ENCODE measurements at regions not wholly inside any gene's neighbourhood (a gene's known extent, or its start where the extent isn't known, plus 50 kb on each side); places are given as distances from the start of the nearest gene placed in this dataset.

DNA sequence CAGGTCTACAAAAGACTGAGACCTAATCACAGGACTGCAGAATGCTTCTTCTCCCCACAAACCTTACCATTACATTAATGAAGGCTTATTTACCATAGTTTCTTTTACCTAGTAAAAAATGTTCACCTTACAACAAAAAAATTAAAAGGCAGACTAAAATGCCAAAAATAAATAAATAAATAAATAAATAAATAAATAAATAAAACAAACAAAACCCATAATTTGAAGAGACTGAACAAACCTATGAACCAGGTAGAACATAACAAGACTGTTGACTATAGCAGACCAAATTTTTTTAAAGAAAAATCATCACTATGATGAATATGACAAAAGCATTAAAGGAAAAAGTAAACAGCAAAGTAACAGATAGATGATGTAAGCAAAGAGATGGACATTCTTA, 946.3 kb downstream of the EPHA7 start:
- TF ChIP-seq, protein P1, sequence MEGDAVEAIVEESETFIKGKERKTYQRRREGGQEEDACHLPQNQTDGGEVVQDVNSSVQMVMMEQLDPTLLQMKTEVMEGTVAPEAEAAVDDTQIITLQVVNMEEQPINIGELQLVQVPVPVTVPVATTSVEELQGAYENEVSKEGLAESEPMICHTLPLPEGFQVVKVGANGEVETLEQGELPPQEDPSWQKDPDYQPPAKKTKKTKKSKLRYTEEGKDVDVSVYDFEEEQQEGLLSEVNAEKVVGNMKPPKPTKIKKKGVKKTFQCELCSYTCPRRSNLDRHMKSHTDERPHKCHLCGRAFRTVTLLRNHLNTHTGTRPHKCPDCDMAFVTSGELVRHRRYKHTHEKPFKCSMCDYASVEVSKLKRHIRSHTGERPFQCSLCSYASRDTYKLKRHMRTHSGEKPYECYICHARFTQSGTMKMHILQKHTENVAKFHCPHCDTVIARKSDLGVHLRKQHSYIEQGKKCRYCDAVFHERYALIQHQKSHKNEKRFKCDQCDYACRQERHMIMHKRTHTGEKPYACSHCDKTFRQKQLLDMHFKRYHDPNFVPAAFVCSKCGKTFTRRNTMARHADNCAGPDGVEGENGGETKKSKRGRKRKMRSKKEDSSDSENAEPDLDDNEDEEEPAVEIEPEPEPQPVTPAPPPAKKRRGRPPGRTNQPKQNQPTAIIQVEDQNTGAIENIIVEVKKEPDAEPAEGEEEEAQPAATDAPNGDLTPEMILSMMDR (IDR thresholded peaks at IDR 0.05; ENCODE audit: poor library complexity, severe bottlenecking): no peak
- no peak for TF ChIP-seq EZH2 (IDR thresholded peaks at IDR 0.05; ENCODE audit: borderline replicate concordance, insufficient read depth, low read length, poor library complexity, severe bottlenecking)
- TF ChIP-seq, protein P2, sequence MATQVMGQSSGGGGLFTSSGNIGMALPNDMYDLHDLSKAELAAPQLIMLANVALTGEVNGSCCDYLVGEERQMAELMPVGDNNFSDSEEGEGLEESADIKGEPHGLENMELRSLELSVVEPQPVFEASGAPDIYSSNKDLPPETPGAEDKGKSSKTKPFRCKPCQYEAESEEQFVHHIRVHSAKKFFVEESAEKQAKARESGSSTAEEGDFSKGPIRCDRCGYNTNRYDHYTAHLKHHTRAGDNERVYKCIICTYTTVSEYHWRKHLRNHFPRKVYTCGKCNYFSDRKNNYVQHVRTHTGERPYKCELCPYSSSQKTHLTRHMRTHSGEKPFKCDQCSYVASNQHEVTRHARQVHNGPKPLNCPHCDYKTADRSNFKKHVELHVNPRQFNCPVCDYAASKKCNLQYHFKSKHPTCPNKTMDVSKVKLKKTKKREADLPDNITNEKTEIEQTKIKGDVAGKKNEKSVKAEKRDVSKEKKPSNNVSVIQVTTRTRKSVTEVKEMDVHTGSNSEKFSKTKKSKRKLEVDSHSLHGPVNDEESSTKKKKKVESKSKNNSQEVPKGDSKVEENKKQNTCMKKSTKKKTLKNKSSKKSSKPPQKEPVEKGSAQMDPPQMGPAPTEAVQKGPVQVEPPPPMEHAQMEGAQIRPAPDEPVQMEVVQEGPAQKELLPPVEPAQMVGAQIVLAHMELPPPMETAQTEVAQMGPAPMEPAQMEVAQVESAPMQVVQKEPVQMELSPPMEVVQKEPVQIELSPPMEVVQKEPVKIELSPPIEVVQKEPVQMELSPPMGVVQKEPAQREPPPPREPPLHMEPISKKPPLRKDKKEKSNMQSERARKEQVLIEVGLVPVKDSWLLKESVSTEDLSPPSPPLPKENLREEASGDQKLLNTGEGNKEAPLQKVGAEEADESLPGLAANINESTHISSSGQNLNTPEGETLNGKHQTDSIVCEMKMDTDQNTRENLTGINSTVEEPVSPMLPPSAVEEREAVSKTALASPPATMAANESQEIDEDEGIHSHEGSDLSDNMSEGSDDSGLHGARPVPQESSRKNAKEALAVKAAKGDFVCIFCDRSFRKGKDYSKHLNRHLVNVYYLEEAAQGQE (IDR thresholded peaks at IDR 0.05; ENCODE audit: borderline replicate concordance): no peak
- no peak for TF ChIP-seq SMC3 (conservative IDR thresholded peaks at IDR 0.05; ENCODE audit: poor library complexity)
- TF ChIP-seq TAF1 (IDR thresholded peaks at IDR 0.05; ENCODE audit: low read depth): no peak
